PC-9 (cell line): ENCODE measurements at regions not wholly inside any gene's neighbourhood (a gene's known extent, or its start where the extent isn't known, plus 50 kb on each side); places are given as distances from the start of the nearest gene placed in this dataset.

Experiments
- EZH2 ChIP-seq: fragments of 200-600 bp; sonication (generic); IDR thresholded peaks from 2 replicates; pipeline ENCODE4 v1.8.0; 2017; ENCODE audit warnings: antibody characterized with exemption, low read depth
- TF ChIP-seq, protein P1 (sequence below): fragments of 200-600 bp; sonication (generic); conservative IDR thresholded peaks from 2 replicates; pipeline ENCODE4 v1.6.1; 2017; ENCODE audit warnings: mixed run types, antibody characterized with exemption, mild to moderate bottlenecking, moderate library complexity

DNA sequence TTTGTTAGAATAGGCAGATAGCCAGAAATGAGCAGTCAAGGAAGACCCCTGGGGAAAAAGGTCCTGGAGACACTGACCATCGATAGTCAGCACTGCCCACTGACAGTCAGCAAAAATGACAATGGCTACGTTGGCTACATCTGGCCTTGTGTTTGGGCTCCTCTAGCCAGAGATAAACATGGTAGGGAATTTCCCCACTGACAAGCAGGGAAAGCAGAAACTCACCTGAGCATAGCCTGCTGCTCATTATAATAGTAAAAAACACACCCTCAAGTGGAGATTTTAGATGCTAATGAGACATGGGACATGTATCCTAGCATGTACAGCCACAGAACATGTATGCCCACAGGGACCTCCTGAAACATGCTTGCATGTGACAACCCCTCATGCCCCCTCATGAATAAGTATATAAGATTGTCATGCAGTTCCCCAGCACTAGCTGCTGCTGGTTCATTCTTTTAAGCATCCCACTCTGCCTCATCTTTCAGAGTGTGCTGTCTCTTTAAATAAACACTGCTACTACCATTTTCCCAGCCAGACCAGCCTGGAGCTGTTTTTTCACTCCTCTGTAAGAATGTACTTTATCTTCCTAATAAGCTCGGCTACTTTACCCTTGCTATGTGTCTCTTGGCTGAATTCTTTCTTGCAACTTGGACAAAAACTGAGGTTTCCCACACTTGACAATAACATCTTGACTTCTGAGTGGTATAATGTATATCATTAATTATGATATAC is 550.1 kb upstream of the CDH8 start:
- TF ChIP-seq EZH2, result no peak
- TF ChIP-seq, protein P1, sequence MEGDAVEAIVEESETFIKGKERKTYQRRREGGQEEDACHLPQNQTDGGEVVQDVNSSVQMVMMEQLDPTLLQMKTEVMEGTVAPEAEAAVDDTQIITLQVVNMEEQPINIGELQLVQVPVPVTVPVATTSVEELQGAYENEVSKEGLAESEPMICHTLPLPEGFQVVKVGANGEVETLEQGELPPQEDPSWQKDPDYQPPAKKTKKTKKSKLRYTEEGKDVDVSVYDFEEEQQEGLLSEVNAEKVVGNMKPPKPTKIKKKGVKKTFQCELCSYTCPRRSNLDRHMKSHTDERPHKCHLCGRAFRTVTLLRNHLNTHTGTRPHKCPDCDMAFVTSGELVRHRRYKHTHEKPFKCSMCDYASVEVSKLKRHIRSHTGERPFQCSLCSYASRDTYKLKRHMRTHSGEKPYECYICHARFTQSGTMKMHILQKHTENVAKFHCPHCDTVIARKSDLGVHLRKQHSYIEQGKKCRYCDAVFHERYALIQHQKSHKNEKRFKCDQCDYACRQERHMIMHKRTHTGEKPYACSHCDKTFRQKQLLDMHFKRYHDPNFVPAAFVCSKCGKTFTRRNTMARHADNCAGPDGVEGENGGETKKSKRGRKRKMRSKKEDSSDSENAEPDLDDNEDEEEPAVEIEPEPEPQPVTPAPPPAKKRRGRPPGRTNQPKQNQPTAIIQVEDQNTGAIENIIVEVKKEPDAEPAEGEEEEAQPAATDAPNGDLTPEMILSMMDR, result no peak
